C4-2B (cell line): ENCODE measurements at regions not wholly inside any gene's neighbourhood (a gene's known extent, or its start where the extent isn't known, plus 50 kb on each side); places are given as distances from the start of the nearest gene placed in this dataset.

Experiments
- H3K27ac ChIP-seq: fragments of 450-650 bp; 2 replicates; pipeline ENCODE4 v1.5.1; 2017
- ZFX ChIP-seq: fragments of 450-650 bp; IDR thresholded peaks from 2 replicates; pipeline ENCODE4 v1.6.1; 2017
- TF ChIP-seq, protein P1 (sequence below): fragments of 450-650 bp; conservative IDR thresholded peaks from 2 replicates; pipeline ENCODE4 v1.5.1; 2017; ENCODE audit warnings: mild to moderate bottlenecking

DNA sequence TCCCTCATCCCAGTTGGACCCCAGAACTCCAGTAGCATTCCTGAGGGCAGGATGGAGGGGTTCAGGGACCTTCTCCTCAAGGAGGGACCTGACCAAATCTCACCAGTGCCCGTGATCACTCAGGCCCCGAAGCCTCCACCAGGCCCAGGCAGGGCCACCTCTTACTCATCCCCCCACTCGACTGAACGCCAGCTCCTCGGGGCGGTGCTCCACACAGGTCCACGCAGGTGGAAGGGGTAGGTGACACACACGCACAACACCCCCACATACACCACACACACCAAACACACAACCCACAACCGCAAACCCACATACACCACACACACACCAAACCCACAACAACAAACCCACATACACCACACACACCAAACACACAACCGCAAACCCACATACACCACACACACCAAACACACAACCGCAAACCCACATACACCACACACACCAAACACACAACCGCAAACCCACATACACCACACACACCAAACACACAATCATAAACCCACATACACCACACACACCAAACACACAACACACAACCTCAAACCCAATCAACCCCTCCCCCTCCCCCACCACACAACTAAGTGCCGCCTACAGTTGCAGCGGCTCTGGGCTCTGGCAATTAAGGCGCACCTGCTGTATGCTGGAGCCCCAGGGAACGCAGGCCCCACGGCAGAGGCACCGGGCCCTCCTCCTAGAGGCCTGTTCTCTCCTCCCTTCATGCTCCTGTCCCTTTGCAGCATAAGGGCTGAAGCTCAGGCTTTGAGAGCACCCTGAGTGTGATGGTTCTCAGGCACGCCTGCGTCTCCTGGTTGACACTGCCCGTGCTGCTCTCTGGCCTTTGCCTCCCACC is 1318.1 kb downstream of the TBC1D22A start:
- TF ChIP-seq, protein P1, sequence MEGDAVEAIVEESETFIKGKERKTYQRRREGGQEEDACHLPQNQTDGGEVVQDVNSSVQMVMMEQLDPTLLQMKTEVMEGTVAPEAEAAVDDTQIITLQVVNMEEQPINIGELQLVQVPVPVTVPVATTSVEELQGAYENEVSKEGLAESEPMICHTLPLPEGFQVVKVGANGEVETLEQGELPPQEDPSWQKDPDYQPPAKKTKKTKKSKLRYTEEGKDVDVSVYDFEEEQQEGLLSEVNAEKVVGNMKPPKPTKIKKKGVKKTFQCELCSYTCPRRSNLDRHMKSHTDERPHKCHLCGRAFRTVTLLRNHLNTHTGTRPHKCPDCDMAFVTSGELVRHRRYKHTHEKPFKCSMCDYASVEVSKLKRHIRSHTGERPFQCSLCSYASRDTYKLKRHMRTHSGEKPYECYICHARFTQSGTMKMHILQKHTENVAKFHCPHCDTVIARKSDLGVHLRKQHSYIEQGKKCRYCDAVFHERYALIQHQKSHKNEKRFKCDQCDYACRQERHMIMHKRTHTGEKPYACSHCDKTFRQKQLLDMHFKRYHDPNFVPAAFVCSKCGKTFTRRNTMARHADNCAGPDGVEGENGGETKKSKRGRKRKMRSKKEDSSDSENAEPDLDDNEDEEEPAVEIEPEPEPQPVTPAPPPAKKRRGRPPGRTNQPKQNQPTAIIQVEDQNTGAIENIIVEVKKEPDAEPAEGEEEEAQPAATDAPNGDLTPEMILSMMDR: no peak
- TF ChIP-seq ZFX: no peak
- no peak overlapping the region for H3K27ac ChIP-seq

DNA sequence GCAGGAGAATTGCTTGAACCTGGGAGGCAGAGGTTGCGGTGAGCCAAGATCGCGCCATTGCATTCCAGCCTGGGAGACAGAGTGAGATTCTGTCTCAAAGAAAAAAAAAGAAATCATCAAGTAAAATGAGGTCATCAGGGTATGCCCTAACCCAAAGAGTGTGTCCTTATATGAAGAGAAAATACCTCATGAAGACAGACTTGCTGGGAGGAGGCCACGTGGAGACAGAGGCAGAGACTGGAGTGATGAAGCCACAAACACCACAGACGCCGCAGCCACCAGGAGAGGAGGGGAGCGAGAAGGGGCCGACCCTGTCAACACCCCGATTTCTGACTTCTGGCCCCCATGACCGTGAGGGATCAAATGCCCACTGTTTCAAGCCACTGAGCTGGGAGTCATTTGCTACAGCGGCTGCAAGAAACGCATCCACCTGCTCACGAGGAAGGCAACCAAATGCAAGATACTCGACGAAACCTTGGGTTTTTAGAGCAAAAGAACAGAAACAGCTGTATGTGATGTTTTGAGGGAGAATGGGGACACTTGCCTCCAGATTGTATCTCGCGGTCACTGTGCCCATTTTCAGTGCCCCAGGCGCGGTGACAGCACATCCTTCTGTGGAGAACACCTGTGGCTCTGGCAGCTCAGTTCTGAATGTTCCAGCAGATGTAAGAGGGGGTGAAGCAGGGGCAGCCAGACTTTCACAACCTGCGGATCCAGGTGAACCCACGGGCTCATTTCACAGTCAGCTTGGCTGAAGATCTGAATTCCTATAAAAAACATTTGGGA is 1317.2 kb downstream of the TBC1D22A start:
- H3K27ac ChIP-seq: no peak overlapping the region

DNA sequence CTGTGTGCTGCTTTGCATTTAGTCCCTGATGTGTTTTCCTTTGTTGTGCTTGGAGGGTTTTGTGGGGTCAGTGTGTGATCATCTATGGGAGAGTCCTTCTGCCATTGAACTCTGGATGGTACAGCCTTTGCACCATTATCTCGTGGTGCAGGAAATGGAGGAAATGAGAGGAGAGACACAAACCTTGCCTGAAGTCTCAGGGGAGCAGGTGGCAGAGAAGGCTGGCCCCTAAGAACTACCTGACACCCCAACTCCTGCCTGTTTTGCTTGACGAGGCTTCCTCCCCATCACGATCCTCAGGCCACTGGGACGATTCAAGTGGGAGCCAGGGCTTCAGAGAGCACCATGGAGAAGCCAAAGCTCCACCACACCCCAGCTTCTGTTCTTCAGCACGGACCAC is 1316.4 kb downstream of the TBC1D22A start:
- TF ChIP-seq, protein P1: no peak
- TF ChIP-seq ZFX: no peak
- H3K27ac ChIP-seq: no peak overlapping the region

More for the DNA sequence above, 1317.2 kb downstream of the TBC1D22A start:
- TF ChIP-seq, protein P1: no peak
- TF ChIP-seq ZFX: no peak

DNA sequence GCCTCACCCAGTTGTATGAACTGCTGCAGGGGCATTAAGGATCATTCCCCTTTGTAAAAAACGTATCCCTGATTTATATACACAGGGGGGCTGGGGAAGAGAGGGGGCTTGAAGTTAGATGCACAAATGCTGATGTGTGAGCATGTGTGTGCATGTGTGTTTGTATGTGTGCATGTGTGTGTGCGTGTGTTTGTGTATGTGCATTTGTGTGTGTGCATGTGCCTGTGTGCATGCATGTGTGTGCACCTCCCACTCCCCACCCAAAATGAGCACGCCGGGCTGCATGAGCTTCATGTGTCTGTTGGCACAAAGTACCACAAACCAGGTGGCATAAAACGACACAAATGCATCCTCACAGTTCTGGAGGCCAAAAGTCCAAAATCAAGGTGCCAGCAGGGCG is 1315.2 kb downstream of the TBC1D22A start:
- H3K27ac ChIP-seq: no peak overlapping the region
- no peak for TF ChIP-seq ZFX
- TF ChIP-seq, protein P1: no peak

DNA sequence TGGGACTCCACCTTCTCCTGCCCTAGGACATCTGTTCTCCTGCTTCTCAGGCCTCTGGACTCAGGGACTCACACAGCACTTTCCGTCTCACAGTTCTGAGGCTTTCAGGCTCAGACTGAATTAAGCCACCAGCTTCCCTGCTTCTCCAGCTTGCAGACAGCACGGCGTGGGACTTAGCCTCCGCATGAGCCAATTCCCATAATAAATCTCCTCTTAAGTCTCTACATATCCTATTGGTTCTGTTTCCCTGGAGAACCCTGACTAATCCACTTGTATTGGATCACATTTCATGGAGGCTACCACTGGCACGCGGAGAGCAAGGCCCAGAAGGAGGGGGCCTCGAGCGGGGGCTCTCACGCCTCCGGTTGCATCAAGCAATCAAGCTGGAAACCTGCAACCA is 1313.6 kb downstream of the TBC1D22A start:
- H3K27ac ChIP-seq: no peak overlapping the region
- no peak for TF ChIP-seq ZFX
- TF ChIP-seq, protein P1: no peak

DNA sequence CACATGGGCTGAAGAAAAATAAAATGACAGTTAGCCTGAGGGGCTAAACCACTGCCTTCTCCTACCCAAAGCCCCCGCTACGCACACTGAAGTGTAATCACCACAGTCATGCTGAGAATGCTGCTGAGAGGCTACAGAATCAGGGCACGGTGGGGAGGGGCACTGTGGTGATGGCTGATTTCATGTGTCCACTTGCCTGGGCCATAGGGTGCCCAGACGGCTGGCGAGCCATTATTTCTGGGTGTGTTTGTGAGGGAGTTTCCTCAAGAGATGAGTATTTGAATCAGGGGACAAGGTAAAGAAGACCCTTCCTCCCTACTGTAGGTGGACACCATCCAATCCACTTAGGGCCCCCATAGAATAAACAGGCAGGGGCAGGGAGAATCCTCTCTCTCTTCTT is 1313.2 kb downstream of the TBC1D22A start:
- H3K27ac ChIP-seq: no peak overlapping the region
- no peak for TF ChIP-seq ZFX
- TF ChIP-seq, protein P1: no peak

DNA sequence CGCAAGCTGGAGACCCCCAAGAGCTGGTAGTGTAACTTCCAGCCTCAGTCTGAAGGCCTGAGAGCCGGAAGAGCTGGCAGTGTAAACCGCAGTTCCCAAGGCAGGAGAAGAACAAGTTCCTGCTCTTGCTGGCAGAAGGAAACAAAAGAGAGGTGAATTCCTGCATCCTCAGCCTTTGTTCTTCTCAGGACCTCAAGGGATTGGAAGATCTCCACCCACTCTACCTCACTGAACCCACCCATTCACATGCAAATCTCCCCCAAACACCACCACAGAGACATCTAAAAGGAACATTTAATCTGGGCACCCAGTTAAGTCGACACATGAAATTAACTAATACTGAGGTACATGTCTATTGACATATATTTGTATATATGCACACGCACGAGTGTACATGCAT is 1310.3 kb downstream of the TBC1D22A start:
- no peak overlapping the region for H3K27ac ChIP-seq
- no peak for TF ChIP-seq ZFX
- TF ChIP-seq, protein P1: no peak
